PFSK-1 (cell line): ENCODE measurements at regions not wholly inside any gene's neighbourhood (a gene's known extent, or its start where the extent isn't known, plus 50 kb on each side); places are given as distances from the start of the nearest gene placed in this dataset.

Experiments used
- FOXP2 ChIP-seq: optimal IDR thresholded peaks from 2 replicates; pipeline ENCODE3; 2011; ENCODE audit warnings: borderline replicate concordance, control low read depth, inconsistent platforms; ENCODE audit not compliant: insufficient read depth; ENCODE audit errors: extremely low read length, extremely low read depth
- POLR2AphosphoS5 ChIP-seq: IDR thresholded peaks from 2 replicates; pipeline ENCODE4 v1.6.1; 2012; ENCODE audit warnings: low read depth, mild to moderate bottlenecking, control low read depth, low read length, moderate library complexity
- REST ChIP-seq, 2 experiments: IDR thresholded peaks; 2 replicates each; pipeline versions ENCODE4 v1.6.1 to v1.8.0; 2011 to 2012; ENCODE audit warnings: low read depth in 2 of 2, low read length in 2 of 2, control low read depth in 1 of 2, inconsistent platforms in 1 of 2, mild to moderate bottlenecking in 1 of 2, moderate library complexity in 1 of 2; ENCODE audit not compliant: insufficient read depth in 1 of 2
- SIN3A ChIP-seq: IDR thresholded peaks from 2 replicates; pipeline ENCODE4 v1.6.1; 2012; ENCODE audit warnings: mild to moderate bottlenecking, low read length, moderate library complexity, borderline replicate concordance; ENCODE audit not compliant: insufficient read depth
- TAF1 ChIP-seq: IDR thresholded peaks from 2 replicates; pipeline ENCODE4 v1.6.1; 2012; ENCODE audit warnings: low read length, control low read depth, borderline replicate concordance; ENCODE audit not compliant: insufficient read depth

- TF ChIP-seq SIN3A, result no peak
- TF ChIP-seq REST (IDR thresholded peaks at IDR 0.05; ENCODE audit: insufficient read depth in 1 of 2, low read depth in 2 of 2, low read length in 2 of 2), result no peak
- TF ChIP-seq POLR2AphosphoS5, result no peak
- TF ChIP-seq TAF1, result no peak
- TF ChIP-seq FOXP2, result no peak
Observed at GRCh38 chr10:30555465-30555864, 74.1 kb downstream of the LYZL2 start.

- no peak for TF ChIP-seq POLR2AphosphoS5
- no peak for TF ChIP-seq SIN3A
- TF ChIP-seq REST (IDR thresholded peaks at IDR 0.05; ENCODE audit: insufficient read depth in 1 of 2, low read depth in 2 of 2, low read length in 2 of 2), result no peak
- TF ChIP-seq FOXP2, result no peak
- TF ChIP-seq TAF1, result no peak
Observed at GRCh38 chr10:30554440-30554825, 75.1 kb downstream of the LYZL2 start.

GRCh38 chr10:30553626-30554439 lies 75.7 kb downstream of the LYZL2 start:
- TF ChIP-seq SIN3A, result peak; percentile 38; the same call in 1 of the 2 replicates
- TF ChIP-seq REST (IDR thresholded peaks at IDR 0.05; ENCODE audit: insufficient read depth in 1 of 2, low read depth in 2 of 2, low read length in 2 of 2), result 0 out of 4 replicates have a peak, but pooled peaks of 1 of the 2 experiments have one; percentile 37
- TF ChIP-seq TAF1, result 0 out of 2 replicates have a peak, but pooled peaks have one; percentile 30
- TF ChIP-seq POLR2AphosphoS5, result peak; percentile 60; the same call in 1 of the 2 replicates
- peak; percentile 94 for TF ChIP-seq FOXP2

- TF ChIP-seq TAF1 (no peak), REST (IDR thresholded peaks at IDR 0.05; ENCODE audit: insufficient read depth in 1 of 2, low read depth in 2 of 2, low read length in 2 of 2) (no peak), FOXP2 (no peak), POLR2AphosphoS5 (no peak), SIN3A (no peak)
Observed at GRCh38 chr10:30553018-30553625, 76.4 kb downstream of the LYZL2 start.
